Small intestine (tissue), 7 donors: ENCODE measurements at regions not wholly inside any gene's neighbourhood (a gene's known extent, or its start where the extent isn't known, plus 50 kb on each side); places are given as distances from the start of the nearest gene placed in this dataset.

Source experiments
- DNase-seq, 2 donors: peaks; one replicate each; pipeline versions ENCODE4 v3.0.0 to v3.0.0-alpha.2; 2013
- FAIRE-seq: peaks from 2 replicates; lab custom pipeline; 2012; peaks lifted over from hg19 to GRCh38; lab: Jason Lieb, UNC
- H3K27ac ChIP-seq, 3 donors: one replicate each; pipeline ENCODE4 v1.5.1; 2013; ENCODE audit warnings: low read length in 2 of 3, mild to moderate bottlenecking in 2 of 3, control low read depth in 1 of 3, inconsistent platforms in 1 of 3, low read depth in 1 of 3, moderate library complexity in 1 of 3
- H3K27me3 ChIP-seq, 3 donors: one replicate each; pipeline ENCODE4 v1.6.1; 2013; ENCODE audit warnings: low read length in 3 of 3, inconsistent platforms in 1 of 3; ENCODE audit not compliant: control insufficient read depth in 3 of 3, insufficient read depth in 3 of 3
- H3K36me3 ChIP-seq, 3 donors: one replicate each; pipeline ENCODE4 v1.6.1; 2013; ENCODE audit warnings: low read length in 3 of 3, inconsistent platforms in 1 of 3, low read depth in 1 of 3, mild to moderate bottlenecking in 1 of 3, moderate library complexity in 1 of 3; ENCODE audit not compliant: control insufficient read depth in 3 of 3, insufficient read depth in 2 of 3
- H3K4me1 ChIP-seq, 3 donors: one replicate each; pipeline ENCODE4 v1.6.1; 2013; ENCODE audit warnings: low read length in 2 of 3, inconsistent platforms in 1 of 3, low read depth in 1 of 3, mild to moderate bottlenecking in 1 of 3, moderate library complexity in 1 of 3; ENCODE audit not compliant: control insufficient read depth in 3 of 3, insufficient read depth in 2 of 3
- H3K4me3 ChIP-seq, 3 donors: one replicate each; pipeline ENCODE4 v1.5.1; 2013; ENCODE audit warnings: low read length in 3 of 3, control low read depth in 1 of 3, inconsistent platforms in 1 of 3, low read depth in 1 of 3, mild to moderate bottlenecking in 1 of 3, moderate library complexity in 1 of 3
- H3K9me3 ChIP-seq, 2 donors: one replicate each; pipeline ENCODE4 v1.6.1; 2013; ENCODE audit warnings: low read depth in 1 of 2, low read length in 1 of 2; ENCODE audit not compliant: control insufficient read depth in 2 of 2, insufficient read depth in 1 of 2
- WGBS, 3 donors: extraction: QIAGEN DNeasy Blood & Tissue Kit; methylation state at CpG; one replicate each; pipeline ENCODE4 v1.1.7; 2013; 5-methylcytosine and 5-hydroxymethylcytosine counted together
- donor health status: healthy with polysubstance abuse.
- donor health status: control.
- donor health status: control.
- donor health status: Bipolar disorder and iron deficiency.
- donor health status: healthy.

DNA sequence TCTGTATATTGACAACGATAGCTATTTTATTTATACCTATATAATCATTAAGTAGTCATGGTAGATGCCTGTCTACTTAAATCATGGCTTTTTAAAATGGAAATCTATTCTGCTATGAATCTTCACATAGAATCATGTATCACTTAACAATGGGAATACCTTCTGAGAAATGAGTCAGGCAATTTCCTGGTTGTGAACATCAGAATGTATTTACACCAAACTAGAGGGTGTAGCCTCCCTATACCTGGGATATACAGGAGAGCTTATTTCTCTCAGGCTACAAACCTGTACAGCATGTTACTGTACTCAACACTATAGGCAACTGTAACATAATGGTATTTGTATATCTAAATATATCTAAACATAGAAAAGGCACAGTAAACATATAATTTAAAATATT, 502.3 kb downstream of the ZWINT start:
- WGBS, 3 donors = 63 to 83% (median 71%) methylated on average over 1 of the region's 1 CpG
- H3K36me3 ChIP-seq = no peaks in the 10 kb centered on the region
- H3K4me3 ChIP-seq = no peak overlapping the region
- no peak overlapping the region for H3K27ac ChIP-seq
- FAIRE-seq (no peak), DNase-seq (no peak)
- H3K9me3 ChIP-seq = peaks cover 0 to 5% of the 10 kb centered on the region in 2 donors
- no peaks in the 10 kb centered on the region for H3K27me3 ChIP-seq
- H3K4me1 ChIP-seq = no peaks in the 10 kb centered on the region

DNA sequence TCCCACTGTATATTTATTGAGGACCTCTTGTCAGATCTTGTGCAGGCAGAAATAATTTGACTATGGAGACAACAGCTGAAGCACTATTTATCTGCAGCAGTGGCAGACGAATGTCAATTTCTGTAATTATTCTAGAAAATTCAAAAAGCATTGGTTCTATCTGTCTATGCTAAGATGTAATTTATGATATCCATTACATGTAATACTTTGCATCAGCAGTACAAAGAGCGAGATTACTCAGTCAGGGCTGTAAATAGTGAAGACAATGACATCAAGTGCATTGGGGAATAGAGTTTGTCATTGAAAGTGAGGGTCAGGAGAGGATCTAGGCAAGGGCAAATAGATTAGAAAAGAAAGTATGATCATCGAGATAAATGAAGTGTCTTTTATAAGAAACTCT, 508.2 kb downstream of the ZWINT start:
- 60 to 64% (median 60%) methylated on average over 3 of the region's 3 CpGs for WGBS, 3 donors
- no peak overlapping the region for H3K4me3 ChIP-seq
- DNase-seq = no peak
- H3K27ac ChIP-seq = no peak overlapping the region
- H3K36me3 ChIP-seq = no peaks in the 10 kb centered on the region
- H3K9me3 ChIP-seq = no peaks in the 10 kb centered on the region
- no peak for FAIRE-seq
- no peaks in the 10 kb centered on the region for H3K4me1 ChIP-seq
- no peaks in the 10 kb centered on the region for H3K27me3 ChIP-seq

DNA sequence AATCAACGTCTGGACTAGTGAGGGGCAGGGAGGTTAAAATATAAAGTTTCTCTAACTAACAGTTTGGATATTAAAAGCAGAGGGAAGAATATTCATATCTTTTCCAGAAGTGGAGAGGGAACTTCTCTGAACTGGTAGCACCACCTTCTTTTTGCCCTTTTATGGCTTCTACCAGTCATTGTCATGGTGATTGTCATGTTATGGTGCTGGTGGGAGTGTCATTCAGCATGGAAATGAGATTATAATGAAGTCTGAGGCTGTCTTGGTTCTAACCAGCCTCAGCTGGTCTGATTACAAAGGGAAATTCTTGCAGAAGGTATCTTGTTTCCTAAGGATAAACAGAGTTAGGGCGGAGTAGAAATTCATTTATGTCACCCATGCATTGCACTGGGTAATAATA, 523.8 kb downstream of the ZWINT start:
- 86 to 92% (median 87%) methylated on average over 2 of the region's 2 CpGs for WGBS, 3 donors
- Histone ChIP-seq H3K9me3 (no peaks in the 10 kb centered on the region), H3K4me3 (no peak overlapping the region), H3K4me1 (no peaks in the 10 kb centered on the region), H3K27ac (no peak overlapping the region), H3K27me3 (no peaks in the 10 kb centered on the region), H3K36me3 (no peaks in the 10 kb centered on the region)
- DNase-seq (no peak), FAIRE-seq (no peak)

DNA sequence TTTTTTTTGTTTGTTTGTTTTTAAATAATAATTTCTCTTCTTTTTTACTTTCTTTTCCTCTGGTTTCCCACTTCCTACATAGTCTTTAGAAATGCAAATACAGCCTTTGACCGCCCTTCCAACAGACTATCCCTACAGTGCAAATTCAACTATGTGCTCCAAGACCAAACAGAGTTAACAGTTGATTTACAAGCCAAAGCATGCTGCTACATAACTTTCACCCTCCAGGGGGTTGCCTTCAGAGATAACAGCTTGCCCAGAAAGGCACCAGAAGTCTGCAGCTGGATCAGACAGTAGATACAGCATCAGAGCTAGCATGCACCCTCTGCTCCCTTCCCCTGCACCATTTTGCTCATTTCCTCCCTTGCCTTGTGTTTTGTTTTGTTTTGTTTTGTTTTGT, 539.0 kb downstream of the ZWINT start:
- DNase-seq (no peak), FAIRE-seq (no peak)
- Histone ChIP-seq H3K4me1 (no peaks in the 10 kb centered on the region), H3K36me3 (no peaks in the 10 kb centered on the region), H3K4me3 (no peak overlapping the region), H3K27me3 (no peaks in the 10 kb centered on the region), H3K27ac (no peak overlapping the region), H3K9me3 (peaks cover 0 to 3% of the 10 kb centered on the region in 2 donors)
- 55 to 64% (median 60%) methylated on average over 1 of the region's 1 CpG for WGBS, 3 donors

DNA sequence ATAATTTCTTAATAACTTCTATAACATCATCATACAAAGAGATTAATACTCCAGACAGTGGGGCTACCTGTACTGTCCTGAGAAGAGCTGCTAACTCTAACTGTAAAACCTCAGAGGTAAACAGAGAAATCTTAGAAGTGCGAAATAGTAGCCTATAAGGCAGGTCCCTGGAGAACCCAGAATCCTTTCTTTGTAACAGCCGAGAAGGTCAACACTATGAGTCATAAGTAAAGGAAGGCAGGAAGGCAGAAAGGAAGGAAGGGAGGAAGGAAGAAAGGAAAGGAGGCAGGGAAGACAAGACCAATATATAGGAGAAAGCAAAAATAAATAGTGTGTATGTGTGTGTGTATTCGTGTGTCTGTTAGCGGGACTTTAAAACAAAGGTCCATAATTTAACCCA, 540.6 kb downstream of the ZWINT start:
- Histone ChIP-seq H3K4me1 (no peaks in the 10 kb centered on the region), H3K27me3 (no peaks in the 10 kb centered on the region)
- 82 to 83% (median 82%) methylated on average over 4 of the region's 4 CpGs for WGBS, 3 donors

DNA sequence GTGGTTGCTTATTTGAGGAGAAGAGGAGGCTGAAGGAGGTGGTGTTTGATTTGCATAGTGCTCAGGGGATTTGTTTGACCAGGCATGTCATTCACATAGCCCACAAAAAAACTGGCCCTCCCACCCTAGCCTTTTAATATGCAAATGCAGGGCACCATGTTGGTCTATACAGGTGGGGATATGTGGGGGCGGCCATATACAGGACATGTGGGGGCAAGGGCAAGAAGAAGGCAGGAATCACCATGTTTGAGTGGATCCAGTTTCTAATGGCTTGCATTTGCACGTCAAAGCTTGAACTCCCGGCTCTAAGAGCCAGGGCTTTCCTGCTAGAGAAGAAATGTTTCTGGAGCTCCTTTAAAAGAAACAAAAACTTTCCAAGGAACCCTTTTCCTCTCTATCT, 541.0 kb downstream of the ZWINT start:
- H3K27me3 ChIP-seq = no peaks in the 10 kb centered on the region
- DNase-seq = no peak
- no peak for FAIRE-seq
- H3K4me3 ChIP-seq = no peak overlapping the region
- H3K36me3 ChIP-seq = no peaks in the 10 kb centered on the region
- WGBS, 3 donors = 71 to 87% (median 87%) methylated on average over 3 of the region's 3 CpGs
- no peaks in the 10 kb centered on the region for H3K4me1 ChIP-seq
- peaks cover 0 to 3% of the 10 kb centered on the region in 2 donors for H3K9me3 ChIP-seq
- H3K27ac ChIP-seq = no peak overlapping the region

More for the DNA sequence above, 540.6 kb downstream of the ZWINT start:
- DNase-seq (no peak), FAIRE-seq (no peak)
- H3K4me3 ChIP-seq = no peak overlapping the region
- H3K36me3 ChIP-seq = no peaks in the 10 kb centered on the region
- H3K27ac ChIP-seq = no peak overlapping the region
- H3K9me3 ChIP-seq = peaks cover 0 to 3% of the 10 kb centered on the region in 2 donors

DNA sequence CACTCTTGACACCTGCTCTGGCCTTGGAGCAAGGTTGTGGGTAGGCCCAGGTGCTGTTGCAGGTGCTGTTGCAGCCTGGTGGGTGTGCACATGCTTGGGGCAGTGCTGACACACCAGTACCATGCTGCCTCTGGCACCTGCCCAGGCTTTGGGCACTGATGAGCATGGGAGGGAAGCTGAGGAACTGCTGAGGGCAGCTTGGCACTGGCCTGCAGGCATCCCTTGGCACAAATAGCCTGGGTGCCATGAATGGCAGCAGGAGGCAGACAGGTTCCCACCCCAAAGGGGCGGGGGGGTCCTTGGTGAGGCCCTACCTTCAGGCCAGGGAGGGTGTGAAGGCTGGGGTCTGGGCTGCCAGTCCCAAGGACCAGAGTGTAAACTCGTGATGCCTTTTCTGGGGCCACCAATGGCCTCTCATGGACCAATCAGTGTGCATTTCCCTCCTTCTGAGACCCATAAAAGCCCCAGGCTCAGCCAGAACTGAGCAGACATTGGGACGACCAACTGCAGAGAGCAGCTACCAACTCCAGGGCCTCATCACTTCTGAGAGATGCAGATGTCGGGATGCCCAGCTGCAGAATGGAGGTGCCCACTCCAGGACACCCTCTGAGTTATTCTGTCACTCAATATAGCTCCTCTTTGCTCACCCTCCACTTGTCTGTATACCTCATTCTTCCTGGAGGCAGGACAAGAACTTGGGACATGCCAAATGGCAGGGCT, 547.4 kb downstream of the ZWINT start:
- peaks cover 0 to 15% of the 10 kb centered on the region in 2 donors for H3K9me3 ChIP-seq
- no peaks in the 10 kb centered on the region for H3K27me3 ChIP-seq
- no peaks in the 10 kb centered on the region for H3K4me1 ChIP-seq
- FAIRE-seq (no peak), DNase-seq (no peak)
- 44 to 57% (median 56%) methylated on average over 4 of the region's 4 CpGs for WGBS, 3 donors
- H3K27ac ChIP-seq = no peak overlapping the region
- H3K36me3 ChIP-seq = no peaks in the 10 kb centered on the region
- no peak overlapping the region for H3K4me3 ChIP-seq

DNA sequence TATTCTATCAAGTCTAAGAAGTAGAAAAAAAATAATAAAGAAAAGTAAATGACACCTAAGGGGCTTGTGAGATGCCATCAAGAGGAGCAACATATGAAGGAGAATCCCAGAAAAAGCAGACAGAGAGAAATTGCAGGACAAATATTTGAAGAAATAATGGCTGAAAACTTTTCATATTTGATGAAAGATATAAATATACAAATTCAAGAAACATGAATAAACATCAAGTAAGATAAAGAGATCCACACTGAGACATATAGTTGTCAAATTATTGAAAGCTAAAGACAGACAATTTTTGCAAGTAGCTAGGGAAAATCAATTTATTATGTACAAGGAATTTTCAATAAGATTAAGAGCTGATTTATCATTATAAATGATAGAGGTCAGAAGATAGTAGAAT, 558.0 kb downstream of the ZWINT start:
- Histone ChIP-seq H3K4me1 (no peaks in the 10 kb centered on the region), H3K27me3 (no peaks in the 10 kb centered on the region), H3K36me3 (no peaks in the 10 kb centered on the region), H3K9me3 (no peaks in the 10 kb centered on the region), H3K27ac (no peak overlapping the region), H3K4me3 (no peak overlapping the region)
- no peak for FAIRE-seq
- no peak for DNase-seq

DNA sequence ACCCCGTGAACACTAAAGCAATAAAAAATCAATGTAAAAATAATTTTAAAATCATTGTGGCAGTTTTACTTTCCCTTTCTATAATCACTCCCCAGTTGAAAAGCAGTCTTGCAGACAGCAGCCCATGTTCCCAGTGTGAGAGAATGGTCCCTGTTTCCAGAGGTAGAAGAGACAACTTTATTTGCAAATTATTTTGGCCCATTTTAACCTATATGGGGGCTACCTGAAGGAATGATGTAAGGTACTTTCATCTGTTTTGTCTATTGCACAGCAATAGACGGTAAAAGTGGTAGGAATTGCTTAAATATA, 559.8 kb downstream of the ZWINT start:
- Histone ChIP-seq H3K36me3 (no peaks in the 10 kb centered on the region), H3K4me1 (no peaks in the 10 kb centered on the region), H3K27me3 (no peaks in the 10 kb centered on the region), H3K27ac (no peak overlapping the region), H3K4me3 (no peak overlapping the region), H3K9me3 (no peaks in the 10 kb centered on the region)
- WGBS, 3 donors = 44 to 54% (median 53%) methylated on average over 2 of the region's 2 CpGs
- FAIRE-seq (no peak), DNase-seq (no peak)
